Adrenal gland (tissue), 9 donors: ENCODE measurements at regions not wholly inside any gene's neighbourhood (a gene's known extent, or its start where the extent isn't known, plus 50 kb on each side); places are given as distances from the start of the nearest gene placed in this dataset.

Experiments used
- DNase-seq, 7 donors: peaks; one replicate each; pipeline ENCODE4 v3.0.0-alpha.2; 2019 to 2020
- H3K27ac ChIP-seq, 5 donors: fragments of 200-600 bp; sonication (generic) in 4 of 5; 1 replicate in 3 of 5; 2 replicates in 2 of 5; pipeline versions ENCODE4 v1.5.1 to v1.8.0; 2016 to 2020; ENCODE audit warnings: mild to moderate bottlenecking in 1 of 5
- H3K27me3 ChIP-seq: fragments of 200-600 bp; 2 replicates; pipeline ENCODE4 v1.8.0; 2021
- H3K36me3 ChIP-seq, 2 donors: fragments of 200-600 bp; replicated peaks in 1 of 2; 1 replicate in 1 of 2; 2 replicates in 1 of 2; pipeline versions ENCODE4 v1.5.1 to v1.8.0; 2018 to 2022
- H3K4me1 ChIP-seq, 2 donors: fragments of 200-600 bp; replicated peaks in 1 of 2; 1 replicate in 1 of 2; 2 replicates in 1 of 2; pipeline versions ENCODE4 v1.5.1 to v1.8.0; 2018 to 2021
- H3K4me3 ChIP-seq, 4 donors: fragments of 200-600 bp; sonication (generic) in 3 of 4; one replicate each; pipeline ENCODE4 v1.5.1; 2016 to 2018
- H3K9me3 ChIP-seq, 3 donors: fragments of 200-600 bp; sonication (generic) in 1 of 3; replicated peaks in 1 of 3; 1 replicate in 2 of 3; 2 replicates in 1 of 3; pipeline versions ENCODE4 v1.5.1 to v1.8.0; 2016 to 2021
- POLR2A ChIP-seq, 2 donors: fragments of 450-650 bp; IDR thresholded peaks; one replicate each; pipeline ENCODE4 v1.6.1; 2017; ENCODE audit warnings: antibody characterized with exemption in 2 of 2, mild to moderate bottlenecking in 2 of 2, moderate library complexity in 1 of 2
- WGBS, 4 donors: extraction: QIAGEN DNeasy Blood & Tissue Kit in 2 of 4; methylation state at CpG; one replicate each; pipeline versions ENCODE4 v1.1.5 to v1.1.7; 2013 to 2017; 5-methylcytosine and 5-hydroxymethylcytosine counted together
- intact Hi-C, 2 donors: fragments of 100-400 bp; cut with DNase I; formaldehyde crosslinking; loops; one replicate each; pipeline versions ENCODE4 v1.14.1 to v1.15.0; 2022 to 2023
- TF ChIP-seq, protein P1 (sequence below), 6 experiments: fragments of 450-650 bp in 4 of 6; fragments of 200-600 bp in 2 of 6; sonication (generic) in 1 of 6; IDR thresholded peaks; 1 replicate in 5 of 6; 2 replicates in 1 of 6; pipeline versions ENCODE4 v1.5.1 to v1.8.0; 2016 to 2021; ENCODE audit warnings: antibody characterized with exemption in 6 of 6, mild to moderate bottlenecking in 2 of 6, moderate library complexity in 1 of 6
- donor health status: healthy with polysubstance abuse.
- donor health status: Bipolar disorder and iron deficiency.
- donor health status: DM: yes; HTN: yes; CAD: no.
- donor health status: DM: no; HTN: no; CAD: no.
- donor health status: DM: no; HTN: no; CAD: no.

DNA sequence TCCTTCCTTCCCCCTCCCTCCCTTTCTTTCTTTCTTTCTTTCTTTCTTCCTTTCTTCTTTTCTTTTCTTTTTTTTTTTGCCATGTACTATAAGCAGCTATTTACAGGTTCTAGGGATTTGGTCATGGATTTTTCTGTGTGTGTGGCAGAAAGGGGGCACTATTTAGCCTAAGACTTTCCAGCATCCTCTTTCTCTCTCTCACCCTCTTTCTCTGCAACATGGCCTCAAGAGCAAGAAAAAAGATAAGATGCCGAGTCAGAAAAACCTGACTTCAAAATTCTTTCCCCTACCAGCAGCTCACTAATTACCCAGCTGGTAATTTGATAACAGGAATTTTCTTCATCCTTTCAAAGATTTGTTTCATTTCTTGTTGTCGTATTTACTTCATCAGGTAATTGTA, 458.3 kb upstream of the ADAMTS5 start:
- 57 to 70% (median 64%) methylated on average over 2 of the region's 2 CpGs for WGBS, 4 donors
- H3K4me3 ChIP-seq: no peak overlapping the region
- no peak overlapping the region for H3K27ac ChIP-seq
- no peaks in the 10 kb centered on the region for H3K36me3 ChIP-seq
- DNase-seq: no peak
- H3K4me1 ChIP-seq: peaks cover 0 to 6% of the 10 kb centered on the region in 2 donors
- H3K9me3 ChIP-seq: no peaks in the 10 kb centered on the region
- H3K27me3 ChIP-seq: no peaks in the 10 kb centered on the region
- TF ChIP-seq, protein P1, sequence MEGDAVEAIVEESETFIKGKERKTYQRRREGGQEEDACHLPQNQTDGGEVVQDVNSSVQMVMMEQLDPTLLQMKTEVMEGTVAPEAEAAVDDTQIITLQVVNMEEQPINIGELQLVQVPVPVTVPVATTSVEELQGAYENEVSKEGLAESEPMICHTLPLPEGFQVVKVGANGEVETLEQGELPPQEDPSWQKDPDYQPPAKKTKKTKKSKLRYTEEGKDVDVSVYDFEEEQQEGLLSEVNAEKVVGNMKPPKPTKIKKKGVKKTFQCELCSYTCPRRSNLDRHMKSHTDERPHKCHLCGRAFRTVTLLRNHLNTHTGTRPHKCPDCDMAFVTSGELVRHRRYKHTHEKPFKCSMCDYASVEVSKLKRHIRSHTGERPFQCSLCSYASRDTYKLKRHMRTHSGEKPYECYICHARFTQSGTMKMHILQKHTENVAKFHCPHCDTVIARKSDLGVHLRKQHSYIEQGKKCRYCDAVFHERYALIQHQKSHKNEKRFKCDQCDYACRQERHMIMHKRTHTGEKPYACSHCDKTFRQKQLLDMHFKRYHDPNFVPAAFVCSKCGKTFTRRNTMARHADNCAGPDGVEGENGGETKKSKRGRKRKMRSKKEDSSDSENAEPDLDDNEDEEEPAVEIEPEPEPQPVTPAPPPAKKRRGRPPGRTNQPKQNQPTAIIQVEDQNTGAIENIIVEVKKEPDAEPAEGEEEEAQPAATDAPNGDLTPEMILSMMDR (IDR thresholded peaks at IDR 0.05): no peak
- no peak for TF ChIP-seq POLR2A (IDR thresholded peaks at IDR 0.05)
- intact Hi-C loops: no loop called here

DNA sequence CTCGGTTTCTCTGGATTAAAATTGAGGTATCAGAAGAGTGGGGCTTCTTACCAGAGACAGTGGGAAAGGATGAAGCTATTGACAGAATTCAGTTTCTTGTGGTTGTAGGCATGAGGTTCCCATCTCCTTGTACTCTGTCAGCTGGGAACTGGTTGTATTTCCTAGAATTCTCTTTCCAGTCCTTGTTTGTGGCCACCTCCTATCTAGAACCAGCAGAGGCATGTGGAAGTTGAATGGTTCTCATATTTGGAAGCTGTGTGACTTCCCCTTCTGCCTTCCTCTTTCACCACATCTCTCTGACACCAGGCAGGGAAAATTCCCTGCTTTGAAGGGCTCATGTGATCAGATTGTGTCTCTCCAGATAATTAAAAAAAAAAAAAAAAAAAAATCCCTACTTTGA, 457.7 kb upstream of the ADAMTS5 start:
- WGBS, 4 donors: 67 to 79% (median 78%) methylated on average over 1 of the region's 1 CpG
- Histone ChIP-seq H3K4me1 (peaks cover 0 to 6% of the 10 kb centered on the region in 2 donors), H3K36me3 (no peaks in the 10 kb centered on the region), H3K4me3 (no peak overlapping the region), H3K27me3 (no peaks in the 10 kb centered on the region), H3K27ac (no peak overlapping the region), H3K9me3 (no peaks in the 10 kb centered on the region)
- no peak for TF ChIP-seq POLR2A (IDR thresholded peaks at IDR 0.05)
- TF ChIP-seq, protein P1 (IDR thresholded peaks at IDR 0.05): no peak
- DNase-seq: no peak
- intact Hi-C loops: no loop called here

DNA sequence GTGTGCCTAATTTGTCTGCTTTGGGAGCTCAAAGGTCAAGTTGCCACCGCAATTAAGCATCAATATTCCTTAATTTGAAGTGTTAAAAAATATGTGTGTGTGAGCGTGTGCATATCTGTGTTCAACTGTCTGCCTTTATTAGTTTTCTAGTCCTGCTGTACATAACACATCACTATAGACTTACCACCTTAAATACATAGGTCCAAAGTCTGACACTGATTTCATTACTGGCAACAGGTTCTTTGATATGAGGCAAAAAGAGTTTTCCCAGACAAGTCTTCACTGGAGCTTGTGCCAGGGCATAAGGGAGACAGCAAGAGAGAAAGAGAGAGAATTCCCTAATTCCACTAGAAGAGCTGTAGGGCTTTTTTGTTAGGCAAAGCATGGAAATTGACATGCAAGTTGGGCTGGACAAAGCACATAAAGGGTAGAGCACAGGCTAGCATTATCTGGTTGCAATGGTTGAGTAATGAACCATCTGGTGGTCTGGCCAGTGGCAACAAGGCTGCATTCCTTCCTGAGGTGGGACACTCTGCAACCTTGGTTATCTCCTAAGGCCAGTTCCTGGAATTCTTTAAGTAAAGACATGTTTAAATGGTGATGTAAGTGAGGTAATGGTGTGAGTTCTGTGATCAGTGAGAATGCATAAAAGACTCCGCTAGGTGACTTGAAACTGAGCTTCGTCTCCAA, 457.2 kb upstream of the ADAMTS5 start:
- Histone ChIP-seq H3K27me3 (no peaks in the 10 kb centered on the region), H3K4me1 (peaks cover 0 to 6% of the 10 kb centered on the region in 2 donors), H3K4me3 (no peak overlapping the region), H3K36me3 (no peaks in the 10 kb centered on the region), H3K9me3 (no peaks in the 10 kb centered on the region), H3K27ac (peak overlapping the region in 1 of 5 donors; percentile 63)
- DNase-seq: no peak
- 81 to 86% (median 85%) methylated on average over 4 of the region's 4 CpGs for WGBS, 4 donors
- intact Hi-C loops: no loop called here
- TF ChIP-seq, protein P1 (IDR thresholded peaks at IDR 0.05): no peak

DNA sequence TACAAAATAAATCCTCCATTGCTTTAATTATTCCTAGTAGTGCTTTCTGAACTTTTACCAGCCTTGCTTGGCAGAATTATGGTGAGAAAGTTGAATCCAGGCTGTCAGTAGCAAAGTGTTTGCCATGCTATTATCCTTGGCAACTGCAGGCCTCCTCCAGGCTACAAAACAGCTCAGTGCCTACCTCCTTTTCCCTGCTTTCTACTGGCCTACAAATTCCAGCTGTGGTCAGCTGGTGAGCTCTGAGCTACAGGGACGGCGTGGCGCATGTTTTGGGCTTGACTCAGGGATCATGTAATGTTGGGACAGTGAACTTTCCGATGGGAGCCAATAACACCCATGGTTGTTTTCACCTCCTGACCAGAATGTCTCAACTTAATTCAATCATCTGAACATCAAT, 456.1 kb upstream of the ADAMTS5 start:
- no peak for TF ChIP-seq POLR2A (IDR thresholded peaks at IDR 0.05)
- TF ChIP-seq, protein P1 (IDR thresholded peaks at IDR 0.05): no peak
- no peaks in the 10 kb centered on the region for H3K36me3 ChIP-seq
- peak overlapping the region in 2 of 5 donors; percentile 28 to 63 for H3K27ac ChIP-seq
- peak in 6 of 7 donors; percentile 27 to 76 (median 49) for DNase-seq
- no peaks in the 10 kb centered on the region for H3K27me3 ChIP-seq
- peaks cover 0 to 11% of the 10 kb centered on the region in 2 donors for H3K4me1 ChIP-seq
- H3K9me3 ChIP-seq: no peaks in the 10 kb centered on the region
- H3K4me3 ChIP-seq: no peak overlapping the region
- intact Hi-C loops: no loop called here
- WGBS, 4 donors: 76 to 92% (median 78%) methylated on average over 4 of the region's 4 CpGs
